Panc1 (cell line): ENCODE measurements at regions not wholly inside any gene's neighbourhood (a gene's known extent, or its start where the extent isn't known, plus 50 kb on each side); places are given as distances from the start of the nearest gene placed in this dataset.

Source experiments
- CTCF ChIP-seq: fragments of 450-650 bp; IDR thresholded peaks from 2 replicates; pipeline ENCODE4 v1.5.1; 2017; ENCODE audit warnings: mild to moderate bottlenecking
- TCF7L2 ChIP-seq: IDR thresholded peaks from 2 replicates; pipeline ENCODE4 v1.6.1; 2011; ENCODE audit warnings: mild to moderate bottlenecking, low read depth, low read length, inconsistent platforms

GRCh38 chr2:118496467-118496866 lies 351.0 kb downstream of the EN1 start:
- no peak for TF ChIP-seq CTCF
- no peak for TF ChIP-seq TCF7L2
